ENCODE measurements at regions not wholly inside any gene's neighbourhood (a gene's known extent, or its start where the extent isn't known, plus 50 kb on each side); places are given as distances from the start of the nearest gene placed in this dataset.

DNA sequence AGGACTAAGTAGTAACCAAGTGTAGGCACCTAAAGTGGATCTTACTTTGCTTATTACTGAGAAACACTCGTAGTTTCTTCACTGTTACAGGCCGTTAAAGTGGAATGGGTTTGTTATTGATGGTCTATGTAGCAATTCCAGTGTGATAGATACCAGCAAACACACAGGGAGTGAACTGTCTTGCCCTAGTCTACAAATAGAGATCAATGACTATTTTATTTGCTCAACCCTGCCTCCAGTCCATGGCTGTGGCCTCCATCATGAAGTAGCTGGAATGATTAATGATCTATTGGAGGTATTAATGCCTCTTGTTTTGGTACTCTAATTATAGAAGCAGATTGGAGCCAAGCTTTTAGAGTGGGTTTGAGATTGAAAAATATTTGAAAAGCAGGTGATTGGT lies 362.7 kb upstream of the AZI2 start:
- DNase-seq (ENCODE audit: low read depth): no peak
- H3K4me3 ChIP-seq (ENCODE audit: low read depth, low read length): no peak overlapping the region
- TF ChIP-seq POLR2A (IDR thresholded peaks at IDR 0.05; ENCODE audit: extremely low read depth, insufficient read length) (no peak), MYC (IDR thresholded peaks at IDR 0.05; ENCODE audit: low read depth, low read length) (no peak)
- TF ChIP-seq, protein P1, sequence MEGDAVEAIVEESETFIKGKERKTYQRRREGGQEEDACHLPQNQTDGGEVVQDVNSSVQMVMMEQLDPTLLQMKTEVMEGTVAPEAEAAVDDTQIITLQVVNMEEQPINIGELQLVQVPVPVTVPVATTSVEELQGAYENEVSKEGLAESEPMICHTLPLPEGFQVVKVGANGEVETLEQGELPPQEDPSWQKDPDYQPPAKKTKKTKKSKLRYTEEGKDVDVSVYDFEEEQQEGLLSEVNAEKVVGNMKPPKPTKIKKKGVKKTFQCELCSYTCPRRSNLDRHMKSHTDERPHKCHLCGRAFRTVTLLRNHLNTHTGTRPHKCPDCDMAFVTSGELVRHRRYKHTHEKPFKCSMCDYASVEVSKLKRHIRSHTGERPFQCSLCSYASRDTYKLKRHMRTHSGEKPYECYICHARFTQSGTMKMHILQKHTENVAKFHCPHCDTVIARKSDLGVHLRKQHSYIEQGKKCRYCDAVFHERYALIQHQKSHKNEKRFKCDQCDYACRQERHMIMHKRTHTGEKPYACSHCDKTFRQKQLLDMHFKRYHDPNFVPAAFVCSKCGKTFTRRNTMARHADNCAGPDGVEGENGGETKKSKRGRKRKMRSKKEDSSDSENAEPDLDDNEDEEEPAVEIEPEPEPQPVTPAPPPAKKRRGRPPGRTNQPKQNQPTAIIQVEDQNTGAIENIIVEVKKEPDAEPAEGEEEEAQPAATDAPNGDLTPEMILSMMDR (IDR thresholded peaks at IDR 0.05; ENCODE audit: low read depth, low read length): no peak
- TF ChIP-seq, protein P2, sequence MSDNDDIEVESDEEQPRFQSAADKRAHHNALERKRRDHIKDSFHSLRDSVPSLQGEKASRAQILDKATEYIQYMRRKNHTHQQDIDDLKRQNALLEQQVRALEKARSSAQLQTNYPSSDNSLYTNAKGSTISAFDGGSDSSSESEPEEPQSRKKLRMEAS (IDR thresholded peaks at IDR 0.05; ENCODE audit: low read depth, low read length): no peak

DNA sequence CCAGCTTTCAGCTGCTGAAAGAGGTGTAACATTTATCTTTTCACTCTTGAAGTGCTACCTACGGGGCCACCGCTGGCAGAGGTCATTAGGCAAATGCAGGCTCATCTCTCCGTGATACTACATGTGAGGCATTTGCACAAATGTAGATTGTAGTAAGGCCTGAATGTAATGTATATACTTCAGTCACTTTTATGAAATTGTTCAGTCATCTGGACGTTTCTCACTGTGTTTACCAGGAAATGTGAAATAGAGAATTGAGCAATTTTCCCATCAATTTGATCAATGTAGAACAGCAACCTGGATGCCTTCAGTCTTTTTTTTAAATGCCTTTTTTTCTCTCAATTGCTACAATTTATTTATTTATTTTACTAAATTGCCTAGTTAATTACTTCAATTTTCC lies 368.3 kb upstream of the AZI2 start:
- no peak overlapping the region for H3K4me3 ChIP-seq (ENCODE audit: low read depth, low read length)
- no peak for DNase-seq (ENCODE audit: low read depth)
- no peak for TF ChIP-seq POLR2A (IDR thresholded peaks at IDR 0.05; ENCODE audit: extremely low read depth, insufficient read length)
- no peak for TF ChIP-seq MYC (IDR thresholded peaks at IDR 0.05; ENCODE audit: low read depth, low read length)
- TF ChIP-seq, protein P1 (IDR thresholded peaks at IDR 0.05; ENCODE audit: low read depth, low read length): no peak
- TF ChIP-seq, protein P2 (IDR thresholded peaks at IDR 0.05; ENCODE audit: low read depth, low read length): no peak

DNA sequence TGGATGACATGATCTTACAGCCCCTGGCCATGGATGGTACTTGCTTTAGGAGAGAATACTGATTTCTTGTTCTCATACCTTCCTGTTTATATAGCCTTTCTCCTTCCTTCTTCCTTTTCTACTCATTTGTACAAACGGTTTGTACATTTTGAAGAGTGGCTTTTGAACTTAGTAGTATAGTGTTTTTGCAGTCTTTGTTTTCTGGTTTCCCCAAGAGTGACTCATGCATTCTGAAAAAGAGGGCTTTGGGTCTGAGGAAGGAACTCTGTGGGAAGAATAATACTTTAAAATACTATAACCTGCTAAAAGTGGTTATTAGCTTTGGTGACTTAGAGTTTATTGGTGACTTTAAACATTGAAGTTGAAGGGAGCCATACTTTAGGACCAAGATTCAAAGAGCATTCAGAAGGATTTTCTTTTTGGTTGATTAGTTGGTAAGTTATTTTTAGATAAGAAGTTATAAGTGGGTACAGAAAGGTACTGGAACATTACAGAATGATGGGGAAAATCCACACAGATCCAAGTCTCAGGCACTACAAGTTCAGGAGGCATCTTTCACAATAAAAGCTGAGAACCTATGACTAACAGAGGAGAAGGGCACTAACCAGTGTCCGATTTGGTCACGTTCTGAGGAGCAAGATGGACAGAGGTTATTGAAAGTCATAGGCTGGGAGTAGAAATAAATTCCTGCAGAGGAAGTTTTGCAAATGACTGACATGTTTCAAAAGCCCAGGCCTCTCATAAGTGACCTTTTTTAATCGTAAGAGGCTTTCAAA lies 369.6 kb upstream of the AZI2 start:
- no peak overlapping the region for H3K4me3 ChIP-seq (ENCODE audit: low read depth, low read length)
- no peak for TF ChIP-seq POLR2A (IDR thresholded peaks at IDR 0.05; ENCODE audit: extremely low read depth, insufficient read length)
- TF ChIP-seq, protein P1 (IDR thresholded peaks at IDR 0.05; ENCODE audit: low read depth, low read length): no peak
- no peak for TF ChIP-seq MYC (IDR thresholded peaks at IDR 0.05; ENCODE audit: low read depth, low read length)
- TF ChIP-seq, protein P2 (IDR thresholded peaks at IDR 0.05; ENCODE audit: low read depth, low read length): no peak
- no peak for DNase-seq (ENCODE audit: low read depth)

DNA sequence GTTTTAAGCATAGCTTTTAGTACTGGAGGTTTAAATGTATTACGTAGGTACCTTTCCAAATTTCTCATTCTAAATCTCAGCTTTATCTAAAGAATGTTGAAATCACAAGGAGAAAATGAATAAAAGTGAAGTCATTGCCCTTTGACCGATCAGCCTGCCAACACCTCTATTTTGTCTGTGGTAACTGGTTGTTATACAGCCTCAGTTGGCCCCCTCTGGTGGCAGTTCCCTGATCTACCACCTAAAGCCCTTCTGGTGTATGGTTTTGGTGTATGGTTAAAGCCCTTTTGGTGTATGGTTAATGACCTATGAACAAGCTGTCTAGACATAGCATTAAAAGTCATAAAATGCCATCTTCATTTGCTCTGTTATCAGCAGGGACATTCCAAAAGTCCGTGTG lies 378.2 kb upstream of the AZI2 start:
- H3K4me3 ChIP-seq (ENCODE audit: low read depth, low read length): no peak overlapping the region
- peak; percentile 35 for DNase-seq (ENCODE audit: low read depth)
- TF ChIP-seq MYC (IDR thresholded peaks at IDR 0.05; ENCODE audit: low read depth, low read length) (no peak), POLR2A (IDR thresholded peaks at IDR 0.05; ENCODE audit: extremely low read depth, insufficient read length) (no peak)
- TF ChIP-seq, protein P1 (IDR thresholded peaks at IDR 0.05; ENCODE audit: low read depth, low read length): peak; percentile 51
- TF ChIP-seq, protein P2 (IDR thresholded peaks at IDR 0.05; ENCODE audit: low read depth, low read length): no peak

DNA sequence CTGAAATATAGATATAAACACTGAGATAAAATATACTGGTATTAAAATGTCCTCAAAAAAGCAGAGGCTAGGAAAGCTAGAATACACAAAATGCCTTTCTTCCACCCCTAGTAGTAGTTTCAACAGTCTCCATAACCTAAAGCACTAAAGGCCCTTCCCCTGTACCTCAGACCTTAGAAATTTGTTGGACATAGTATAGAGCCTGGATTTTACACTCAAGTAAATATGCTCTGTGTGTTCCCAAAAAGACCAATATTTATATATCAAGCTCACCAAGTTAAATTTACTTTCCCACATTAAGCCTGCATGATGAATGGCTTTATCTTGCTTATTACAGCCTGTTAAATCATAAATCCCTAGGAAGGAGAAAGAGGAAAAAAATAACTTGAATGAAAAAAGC lies 378.7 kb upstream of the AZI2 start:
- no peak overlapping the region for H3K4me3 ChIP-seq (ENCODE audit: low read depth, low read length)
- DNase-seq (ENCODE audit: low read depth): no peak
- TF ChIP-seq POLR2A (IDR thresholded peaks at IDR 0.05; ENCODE audit: extremely low read depth, insufficient read length): no peak
- TF ChIP-seq, protein P1 (IDR thresholded peaks at IDR 0.05; ENCODE audit: low read depth, low read length): no peak
- TF ChIP-seq, protein P2 (IDR thresholded peaks at IDR 0.05; ENCODE audit: low read depth, low read length): no peak
- no peak for TF ChIP-seq MYC (IDR thresholded peaks at IDR 0.05; ENCODE audit: low read depth, low read length)
